ENCODE measurements at regions not wholly inside any gene's neighbourhood (a gene's known extent, or its start where the extent isn't known, plus 50 kb on each side); places are given as distances from the start of the nearest gene placed in this dataset.

GRCh38 chr11:111089759-111090158 lies 155.8 kb upstream of the POU2AF2 start:
- POLR2A ChIA-PET: no interaction called here
- TF ChIP-seq, protein P1, sequence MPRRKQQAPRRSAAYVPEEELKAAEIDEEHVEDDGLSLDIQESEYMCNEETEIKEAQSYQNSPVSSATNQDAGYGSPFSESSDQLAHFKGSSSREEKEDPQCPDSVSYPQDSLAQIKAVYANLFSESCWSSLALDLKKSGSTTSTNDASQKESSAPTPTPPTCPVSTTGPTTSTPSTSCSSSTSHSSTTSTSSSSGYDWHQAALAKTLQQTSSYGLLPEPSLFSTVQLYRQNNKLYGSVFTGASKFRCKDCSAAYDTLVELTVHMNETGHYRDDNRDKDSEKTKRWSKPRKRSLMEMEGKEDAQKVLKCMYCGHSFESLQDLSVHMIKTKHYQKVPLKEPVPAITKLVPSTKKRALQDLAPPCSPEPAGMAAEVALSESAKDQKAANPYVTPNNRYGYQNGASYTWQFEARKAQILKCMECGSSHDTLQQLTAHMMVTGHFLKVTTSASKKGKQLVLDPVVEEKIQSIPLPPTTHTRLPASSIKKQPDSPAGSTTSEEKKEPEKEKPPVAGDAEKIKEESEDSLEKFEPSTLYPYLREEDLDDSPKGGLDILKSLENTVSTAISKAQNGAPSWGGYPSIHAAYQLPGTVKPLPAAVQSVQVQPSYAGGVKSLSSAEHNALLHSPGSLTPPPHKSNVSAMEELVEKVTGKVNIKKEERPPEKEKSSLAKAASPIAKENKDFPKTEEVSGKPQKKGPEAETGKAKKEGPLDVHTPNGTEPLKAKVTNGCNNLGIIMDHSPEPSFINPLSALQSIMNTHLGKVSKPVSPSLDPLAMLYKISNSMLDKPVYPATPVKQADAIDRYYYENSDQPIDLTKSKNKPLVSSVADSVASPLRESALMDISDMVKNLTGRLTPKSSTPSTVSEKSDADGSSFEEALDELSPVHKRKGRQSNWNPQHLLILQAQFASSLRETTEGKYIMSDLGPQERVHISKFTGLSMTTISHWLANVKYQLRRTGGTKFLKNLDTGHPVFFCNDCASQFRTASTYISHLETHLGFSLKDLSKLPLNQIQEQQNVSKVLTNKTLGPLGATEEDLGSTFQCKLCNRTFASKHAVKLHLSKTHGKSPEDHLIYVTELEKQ (tag by site-specific recombination; IDR thresholded peaks at IDR 0.05; ENCODE audit: borderline replicate concordance): no peak
- TF ChIP-seq ZFP3 (tag by site-specific recombination; IDR thresholded peaks at IDR 0.05; ENCODE audit: low read depth) (no peak), ZNF362 (tag by site-specific recombination; IDR thresholded peaks at IDR 0.05) (no peak), YY1 (tag by site-specific recombination; IDR thresholded peaks at IDR 0.05) (no peak)
- Histone ChIP-seq H3K4me1 (ENCODE audit: control insufficient read depth, insufficient read depth, low read length) (no peaks in the 10 kb centered on the region), H3K36me3 (ENCODE audit: control insufficient read depth in 2 of 2, insufficient read depth in 1 of 2, low read length in 2 of 2) (no peaks in the 10 kb centered on the region), H3K4me3 (ENCODE audit: low read depth, low read length) (no peak overlapping the region), H3K27ac (ENCODE audit: extremely low read depth, low read depth, low read length) (no peak overlapping the region), H3K9me3 (ENCODE audit: control insufficient read depth, insufficient read depth, low read depth, low read length) (no peaks in the 10 kb centered on the region)
- CTCF ChIA-PET: no interaction called here

GRCh38 chr11:111088847-111089355 lies 156.6 kb upstream of the POU2AF2 start:
- ChIA-PET CTCF (no interaction called here), POLR2A (no interaction called here)
- Histone ChIP-seq H3K36me3 (ENCODE audit: control insufficient read depth in 2 of 2, insufficient read depth in 1 of 2, low read length in 2 of 2) (no peaks in the 10 kb centered on the region), H3K4me3 (ENCODE audit: low read depth, low read length) (no peak overlapping the region), H3K9me3 (ENCODE audit: control insufficient read depth, insufficient read depth, low read depth, low read length) (no peaks in the 10 kb centered on the region), H3K27ac (ENCODE audit: extremely low read depth, low read depth, low read length) (no peak overlapping the region), H3K4me1 (ENCODE audit: control insufficient read depth, insufficient read depth, low read length) (no peaks in the 10 kb centered on the region)
- no peak for TF ChIP-seq MZF1 (tag by site-specific recombination; IDR thresholded peaks at IDR 0.05; ENCODE audit: borderline replicate concordance)
- no peak for TF ChIP-seq ZNF571 (tag by site-specific recombination; IDR thresholded peaks at IDR 0.05)
- TF ChIP-seq, protein P2, sequence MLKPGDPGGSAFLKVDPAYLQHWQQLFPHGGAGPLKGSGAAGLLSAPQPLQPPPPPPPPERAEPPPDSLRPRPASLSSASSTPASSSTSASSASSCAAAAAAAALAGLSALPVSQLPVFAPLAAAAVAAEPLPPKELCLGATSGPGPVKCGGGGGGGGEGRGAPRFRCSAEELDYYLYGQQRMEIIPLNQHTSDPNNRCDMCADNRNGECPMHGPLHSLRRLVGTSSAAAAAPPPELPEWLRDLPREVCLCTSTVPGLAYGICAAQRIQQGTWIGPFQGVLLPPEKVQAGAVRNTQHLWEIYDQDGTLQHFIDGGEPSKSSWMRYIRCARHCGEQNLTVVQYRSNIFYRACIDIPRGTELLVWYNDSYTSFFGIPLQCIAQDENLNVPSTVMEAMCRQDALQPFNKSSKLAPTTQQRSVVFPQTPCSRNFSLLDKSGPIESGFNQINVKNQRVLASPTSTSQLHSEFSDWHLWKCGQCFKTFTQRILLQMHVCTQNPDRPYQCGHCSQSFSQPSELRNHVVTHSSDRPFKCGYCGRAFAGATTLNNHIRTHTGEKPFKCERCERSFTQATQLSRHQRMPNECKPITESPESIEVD (tag by site-specific recombination; IDR thresholded peaks at IDR 0.05): no peak
- TF ChIP-seq ZBTB21 (tag by site-specific recombination; IDR thresholded peaks at IDR 0.05): no peak
- no peak for TF ChIP-seq ZBTB44 (tag by site-specific recombination; IDR thresholded peaks at IDR 0.05)
- no peak for TF ChIP-seq CTCF (tag by site-specific recombination; IDR thresholded peaks at IDR 0.05)
- no peak for TF ChIP-seq ZNF121 (tag by site-specific recombination; IDR thresholded peaks at IDR 0.05)
- no peak for TF ChIP-seq ZNF335 (tag by site-specific recombination; conservative IDR thresholded peaks at IDR 0.05)
- no peak for TF ChIP-seq ZNF214 (tag by site-specific recombination; IDR thresholded peaks at IDR 0.05; ENCODE audit: borderline replicate concordance)
- no peak for TF ChIP-seq ZBTB17 (tag by site-specific recombination; IDR thresholded peaks at IDR 0.05)
- TF ChIP-seq, protein P3, sequence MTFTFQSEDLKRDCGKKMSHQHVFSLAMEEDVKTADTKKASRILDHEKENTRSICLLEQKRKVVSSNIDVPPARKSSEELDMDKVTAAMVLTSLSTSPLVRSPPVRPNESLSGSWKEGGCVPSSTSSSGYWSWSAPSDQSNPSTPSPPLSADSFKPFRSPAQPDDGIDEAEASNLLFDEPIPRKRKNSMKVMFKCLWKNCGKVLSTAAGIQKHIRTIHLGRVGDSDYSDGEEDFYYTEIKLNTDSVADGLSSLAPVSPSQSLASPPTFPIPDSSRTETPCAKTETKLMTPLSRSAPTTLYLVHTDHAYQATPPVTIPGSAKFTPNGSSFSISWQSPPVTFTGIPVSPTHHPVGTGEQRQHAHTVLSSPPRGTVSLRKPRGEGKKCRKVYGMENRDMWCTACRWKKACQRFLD (tag by site-specific recombination; IDR thresholded peaks at IDR 0.05): no peak
- TF ChIP-seq ZNF555 (tag by site-specific recombination; conservative IDR thresholded peaks at IDR 0.05): no peak
- TF ChIP-seq ZNF560 (tag by site-specific recombination; IDR thresholded peaks at IDR 0.05; ENCODE audit: borderline replicate concordance): no peak
